ENCODE measurements at regions not wholly inside any gene's neighbourhood (a gene's known extent, or its start where the extent isn't known, plus 50 kb on each side); places are given as distances from the start of the nearest gene placed in this dataset.

DNA sequence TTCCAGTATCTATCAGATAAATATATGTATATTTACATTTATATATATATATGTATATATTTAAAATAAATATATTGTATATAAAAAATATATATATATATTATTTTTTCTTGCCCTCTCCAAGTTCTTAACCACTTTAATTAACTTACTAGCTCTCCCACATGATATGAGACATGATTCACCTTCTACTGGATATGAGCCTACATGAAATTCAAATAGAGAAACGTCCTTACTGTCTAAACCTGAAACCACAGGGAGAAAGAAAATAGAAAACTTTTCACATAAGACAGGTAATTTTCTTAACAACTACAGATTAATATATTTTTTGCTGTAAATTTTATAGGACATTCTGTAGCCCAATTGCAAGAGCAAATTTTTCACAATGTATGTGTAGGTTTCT, 391.6 kb downstream of the ETS1 start:
- H3K36me3 ChIP-seq (ENCODE audit: control insufficient read depth in 2 of 2, insufficient read depth in 2 of 2, low read length in 1 of 2) = no peaks in the 10 kb centered on the region
- in situ Hi-C loops (cut with MboI) (no loop called here), intact Hi-C loops (cut with micrococcal nuclease; ENCODE audit: unreplicated experiment) (no loop called here)
- peaks cover 0 to 7% of the 10 kb centered on the region in 2 experiments; a peak in 1 of 4 replicates for H3K27me3 ChIP-seq (replicated peaks in 1 of 2; ENCODE audit: control insufficient read depth in 2 of 2, insufficient read depth in 2 of 2, low read length in 1 of 2)
- no peak overlapping the region for H3K9ac ChIP-seq (ENCODE audit: control insufficient read depth, insufficient read depth, low read length)
- BruUV-seq (replicated peaks) = no TSS peak
- DNase-seq (ENCODE audit: low read depth, low spot score) = no peak
- TF ChIP-seq MTA3 (IDR thresholded peaks at IDR 0.05; ENCODE audit: borderline replicate concordance, low read length) = no peak
- TF ChIP-seq RCOR1 (conservative IDR thresholded peaks at IDR 0.05; ENCODE audit: low read depth, low read length) = no peak
- no peaks in the 10 kb centered on the region for H4K20me1 ChIP-seq (ENCODE audit: control insufficient read depth, insufficient read depth)
- RAD21 ChIA-PET (ENCODE audit: unreplicated experiment) = no interaction called here
- no peak for ATAC-seq
- no peak overlapping the region for H3K4me2 ChIP-seq (ENCODE audit: control insufficient read depth, insufficient read depth)
- 0% methylated on average over 1 of the region's 1 CpG for WGBS (ENCODE audit: insufficient coverage, insufficient replicate concordance, low lambda C conversion rate, missing lambda C conversion rate)
- H3K9me3 ChIP-seq (replicated peaks; ENCODE audit: control insufficient read depth, insufficient read depth, low read length) = no peaks in the 10 kb centered on the region
- no peak overlapping the region for H2AFZ ChIP-seq (ENCODE audit: control insufficient read depth, low read depth, low read length)
- H3K79me2 ChIP-seq (ENCODE audit: control insufficient read depth, insufficient read depth, low read length) = no peaks in the 10 kb centered on the region
- FAIRE-seq = no peak
- no peak overlapping the region for H3K27ac ChIP-seq (ENCODE audit: control insufficient read depth, insufficient read depth)
- POLR2A ChIA-PET = no interaction called here
- no peaks in the 10 kb centered on the region for H3K4me1 ChIP-seq (ENCODE audit: control insufficient read depth, insufficient read depth, low read length)
- SMC1A ChIA-PET (ENCODE audit: uncharacterized antibody, unreplicated experiment) = no interaction called here
- CTCF ChIA-PET = interaction anchor here (0.6 kb wide), 1 partner anchor 435 kb away, joined by 3 read pairs; no protein-coding TSS in a partner anchor
- H3K4me3 ChIP-seq = no peak overlapping the region

DNA sequence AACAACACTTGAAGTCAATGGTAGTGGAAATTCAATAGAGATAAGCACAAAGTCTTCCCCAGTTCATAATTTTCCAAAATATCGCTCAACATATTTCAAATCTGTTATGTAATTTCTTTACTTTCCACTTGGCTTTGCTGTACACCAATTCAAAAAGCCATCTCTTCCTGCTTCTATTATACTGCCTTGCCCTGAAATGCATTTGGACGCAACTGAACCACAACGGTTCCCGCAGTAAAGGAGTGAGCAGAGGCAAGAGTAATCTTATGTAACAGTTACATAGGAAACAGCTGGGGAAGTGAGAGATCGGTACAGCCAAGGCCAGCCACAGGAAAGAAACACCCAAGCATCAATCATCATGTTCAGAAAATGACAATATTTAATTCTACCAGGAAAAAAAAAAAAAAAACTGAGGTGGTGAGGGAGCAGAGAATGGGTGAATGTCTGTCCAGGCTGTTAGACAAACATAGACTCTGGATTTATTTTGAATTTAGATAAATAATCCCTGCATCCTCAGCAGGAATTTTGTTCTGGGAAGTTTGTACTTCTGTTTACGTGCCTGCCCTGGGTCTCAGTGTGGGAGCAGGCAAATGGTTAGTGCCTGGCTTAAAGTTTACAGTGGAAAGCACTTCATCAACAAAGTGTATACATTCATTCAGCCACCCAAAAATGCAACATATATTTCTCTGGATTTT, 392.2 kb downstream of the ETS1 start:
- 33% methylated on average over 6 of the region's 6 CpGs for WGBS (ENCODE audit: insufficient coverage, insufficient replicate concordance, low lambda C conversion rate, missing lambda C conversion rate)
- Histone ChIP-seq H3K27ac (ENCODE audit: control insufficient read depth, insufficient read depth) (no peak overlapping the region), H3K9ac (ENCODE audit: control insufficient read depth, insufficient read depth, low read length) (no peak overlapping the region), H3K4me1 (ENCODE audit: control insufficient read depth, insufficient read depth, low read length) (no peaks in the 10 kb centered on the region), H3K9me3 (replicated peaks; ENCODE audit: control insufficient read depth, insufficient read depth, low read length) (no peaks in the 10 kb centered on the region), H3K36me3 (ENCODE audit: control insufficient read depth in 2 of 2, insufficient read depth in 2 of 2, low read length in 1 of 2) (no peaks in the 10 kb centered on the region), H3K4me3 (no peak overlapping the region), H4K20me1 (ENCODE audit: control insufficient read depth, insufficient read depth) (no peaks in the 10 kb centered on the region), H3K27me3 (replicated peaks in 1 of 2; ENCODE audit: control insufficient read depth in 2 of 2, insufficient read depth in 2 of 2, low read length in 1 of 2) (peaks cover 0 to 7% of the 10 kb centered on the region in 2 experiments; a peak in 1 of 4 replicates), H3K79me2 (ENCODE audit: control insufficient read depth, insufficient read depth, low read length) (no peaks in the 10 kb centered on the region), H2AFZ (ENCODE audit: control insufficient read depth, low read depth, low read length) (no peak overlapping the region), H3K4me2 (ENCODE audit: control insufficient read depth, insufficient read depth) (no peak overlapping the region)
- no peak for TF ChIP-seq EGR1 (IDR thresholded peaks at IDR 0.05; ENCODE audit: borderline replicate concordance in 1 of 2, low read depth in 2 of 2, low read length in 2 of 2)
- TF ChIP-seq, protein P1, sequence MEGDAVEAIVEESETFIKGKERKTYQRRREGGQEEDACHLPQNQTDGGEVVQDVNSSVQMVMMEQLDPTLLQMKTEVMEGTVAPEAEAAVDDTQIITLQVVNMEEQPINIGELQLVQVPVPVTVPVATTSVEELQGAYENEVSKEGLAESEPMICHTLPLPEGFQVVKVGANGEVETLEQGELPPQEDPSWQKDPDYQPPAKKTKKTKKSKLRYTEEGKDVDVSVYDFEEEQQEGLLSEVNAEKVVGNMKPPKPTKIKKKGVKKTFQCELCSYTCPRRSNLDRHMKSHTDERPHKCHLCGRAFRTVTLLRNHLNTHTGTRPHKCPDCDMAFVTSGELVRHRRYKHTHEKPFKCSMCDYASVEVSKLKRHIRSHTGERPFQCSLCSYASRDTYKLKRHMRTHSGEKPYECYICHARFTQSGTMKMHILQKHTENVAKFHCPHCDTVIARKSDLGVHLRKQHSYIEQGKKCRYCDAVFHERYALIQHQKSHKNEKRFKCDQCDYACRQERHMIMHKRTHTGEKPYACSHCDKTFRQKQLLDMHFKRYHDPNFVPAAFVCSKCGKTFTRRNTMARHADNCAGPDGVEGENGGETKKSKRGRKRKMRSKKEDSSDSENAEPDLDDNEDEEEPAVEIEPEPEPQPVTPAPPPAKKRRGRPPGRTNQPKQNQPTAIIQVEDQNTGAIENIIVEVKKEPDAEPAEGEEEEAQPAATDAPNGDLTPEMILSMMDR (IDR thresholded peaks at IDR 0.05 in 2 of 3, conservative IDR thresholded peaks at IDR 0.05 in 1 of 3; ENCODE audit: control insufficient read depth in 2 of 3, extremely low read depth in 1 of 3, insufficient read depth in 1 of 3, low read depth in 3 of 3, low read length in 3 of 3) = peak in 1 of 3 experiments; percentile 5; a peak in 1 of 6 replicates
- TF ChIP-seq NFXL1 (IDR thresholded peaks at IDR 0.05; ENCODE audit: borderline replicate concordance) = no peak
- CTCF ChIA-PET = interaction anchor here (0.7 kb wide), 1 partner anchor 704 kb away, joined by 3 read pairs; no protein-coding TSS in a partner anchor
- RAD21 ChIA-PET (ENCODE audit: unreplicated experiment) = no interaction called here
- DNase-seq (ENCODE audit: low read depth, low spot score) (no peak), FAIRE-seq (no peak), ATAC-seq (peak; percentile 41)
- intact Hi-C loops (cut with micrococcal nuclease; ENCODE audit: unreplicated experiment) (no loop called here), in situ Hi-C loops (cut with MboI) (no loop called here)
- BruUV-seq (replicated peaks) = no TSS peak
- SMC1A ChIA-PET (ENCODE audit: uncharacterized antibody, unreplicated experiment) = no interaction called here
- POLR2A ChIA-PET = no interaction called here

Measured in GM12878 (cell line).